CD4-positive, alpha-beta T cell treated with Interleukin-6 for 4 hours (primary cell): ENCODE measurements at regions not wholly inside any gene's neighbourhood (a gene's known extent, or its start where the extent isn't known, plus 50 kb on each side); places are given as distances from the start of the nearest gene placed in this dataset.

ENCODE experiments used
- DNase-seq: peaks from one replicate; pipeline ENCODE4 v3.0.0-alpha.2; 2020; ENCODE audit warnings: mixed read lengths

GRCh38 chr2:200725596-200725995 lies 86.1 kb upstream of the BZW1 start:
- no peak for DNase-seq

GRCh38 chr2:200728630-200729029 lies 83.1 kb upstream of the BZW1 start:
- DNase-seq, result no peak

GRCh38 chr2:200730302-200730701 lies 81.4 kb upstream of the BZW1 start:
- no peak for DNase-seq

DNA sequence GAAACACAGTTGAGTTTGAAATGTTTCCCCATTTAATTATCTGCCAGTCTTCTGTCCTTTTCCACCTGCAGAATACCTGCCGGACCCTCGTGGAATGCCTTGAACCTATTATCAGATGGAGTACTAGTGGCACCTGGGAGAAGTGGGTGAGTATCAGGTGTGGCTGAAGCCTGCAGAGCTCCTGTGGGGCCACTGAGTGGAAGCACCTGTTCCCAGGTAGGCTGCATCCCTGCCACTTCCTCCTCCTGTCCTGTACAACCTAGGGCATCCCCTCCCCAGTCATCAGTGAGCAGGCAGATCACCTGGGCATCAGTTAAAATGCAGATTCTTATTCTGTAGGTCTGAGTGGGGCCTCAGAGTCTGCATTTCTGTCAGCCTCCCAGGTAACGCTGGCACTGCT lies 80.8 kb upstream of the BZW1 start:
- no peak for DNase-seq

GRCh38 chr2:200732866-200733265 lies 78.8 kb upstream of the BZW1 start:
- DNase-seq, result no peak

- no peak for DNase-seq
These were observed 78.0 kb upstream of the BZW1 start for GRCh38 chr2:200733713-200734198.

- peak; percentile 25 for DNase-seq
These were observed 76.6 kb upstream of the BZW1 start for GRCh38 chr2:200735061-200735460.

GRCh38 chr2:200736646-200737274 lies 75.0 kb upstream of the BZW1 start:
- no peak for DNase-seq

- DNase-seq, result no peak
These were observed 74.1 kb upstream of the BZW1 start for GRCh38 chr2:200737585-200737984.

GRCh38 chr2:200738590-200738989 lies 73.1 kb upstream of the BZW1 start:
- no peak for DNase-seq

- DNase-seq, result no peak
These were observed 70.8 kb upstream of the BZW1 start for GRCh38 chr2:200740907-200741306.

GRCh38 chr2:200741468-200742202 lies 70.1 kb upstream of the BZW1 start:
- DNase-seq, result no peak

DNA sequence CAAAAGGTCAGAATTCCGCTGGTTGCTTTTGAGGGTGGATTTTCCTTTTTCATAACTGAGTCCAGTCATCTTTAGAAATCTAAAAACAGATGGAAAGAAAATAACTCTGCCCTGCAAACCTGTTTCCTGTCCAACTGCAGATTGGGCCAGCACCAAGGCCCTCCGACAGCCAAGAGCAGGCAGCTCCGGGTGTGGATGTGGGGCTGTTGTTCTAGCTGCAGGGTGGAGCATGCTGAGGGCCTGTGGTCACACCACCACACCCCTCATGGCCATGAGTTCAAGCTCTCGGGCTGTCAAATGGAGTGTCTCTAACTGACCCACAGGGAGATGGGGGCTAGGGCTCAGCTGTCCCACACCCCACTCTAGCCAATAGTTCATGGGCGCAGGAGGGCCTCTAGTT lies 69.3 kb upstream of the BZW1 start:
- DNase-seq, result no peak

DNA sequence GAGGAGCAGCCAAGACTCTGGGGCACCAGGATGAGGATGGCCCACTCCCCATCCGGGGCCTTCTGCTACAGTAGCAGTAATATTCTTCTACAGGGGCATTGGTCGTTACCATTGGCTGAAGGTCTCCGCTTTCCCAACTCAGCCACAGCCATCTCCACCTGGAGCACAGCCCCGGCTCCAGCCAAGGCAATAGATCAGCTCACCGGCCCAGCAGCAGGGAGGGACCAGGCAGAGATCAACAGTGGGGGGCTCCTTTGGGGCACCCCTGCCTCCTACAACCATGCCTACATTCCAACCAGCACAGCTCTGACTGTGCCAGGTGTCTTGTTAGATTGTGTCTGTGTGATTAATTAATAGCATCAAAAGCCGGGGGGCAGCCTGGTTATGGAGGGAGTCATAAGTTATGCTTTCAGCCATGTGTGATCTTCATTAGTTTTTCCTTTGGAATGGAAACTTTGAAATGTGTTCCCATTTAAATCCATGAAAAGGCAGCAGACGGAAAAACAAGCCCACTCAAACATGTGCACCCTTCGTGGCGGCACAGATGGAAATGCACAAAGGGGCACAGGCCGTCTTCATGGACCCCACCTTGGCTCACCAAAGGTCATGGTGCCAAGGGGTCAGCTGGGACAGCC lies 68.6 kb upstream of the BZW1 start:
- no peak for DNase-seq

- no peak for DNase-seq
These were observed 67.5 kb upstream of the BZW1 start for GRCh38 chr2:200744201-200744602.

DNA sequence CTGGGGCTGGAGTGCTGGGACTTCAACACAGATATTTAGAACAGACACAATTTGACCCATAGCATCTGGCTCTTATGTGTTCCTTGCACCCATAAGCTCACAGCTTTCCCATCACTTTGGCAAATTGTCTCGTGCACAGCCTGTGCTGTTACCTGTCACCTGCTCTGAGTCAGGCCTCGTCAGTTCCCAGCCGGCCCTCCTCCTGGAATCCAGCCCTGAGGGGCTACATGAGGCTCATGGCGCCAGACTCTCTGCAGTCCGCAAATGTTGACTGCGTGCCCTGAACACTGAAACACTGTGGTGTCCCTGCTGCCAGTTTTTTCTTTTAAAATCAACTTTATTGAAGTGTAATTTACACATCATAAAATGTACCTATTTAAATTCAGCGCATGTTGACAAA lies 65.4 kb upstream of the BZW1 start:
- DNase-seq, result no peak

GRCh38 chr2:200747668-200748618 lies 63.8 kb upstream of the BZW1 start:
- no peak for DNase-seq

GRCh38 chr2:200748779-200749178 lies 62.9 kb upstream of the BZW1 start:
- DNase-seq, result no peak

DNA sequence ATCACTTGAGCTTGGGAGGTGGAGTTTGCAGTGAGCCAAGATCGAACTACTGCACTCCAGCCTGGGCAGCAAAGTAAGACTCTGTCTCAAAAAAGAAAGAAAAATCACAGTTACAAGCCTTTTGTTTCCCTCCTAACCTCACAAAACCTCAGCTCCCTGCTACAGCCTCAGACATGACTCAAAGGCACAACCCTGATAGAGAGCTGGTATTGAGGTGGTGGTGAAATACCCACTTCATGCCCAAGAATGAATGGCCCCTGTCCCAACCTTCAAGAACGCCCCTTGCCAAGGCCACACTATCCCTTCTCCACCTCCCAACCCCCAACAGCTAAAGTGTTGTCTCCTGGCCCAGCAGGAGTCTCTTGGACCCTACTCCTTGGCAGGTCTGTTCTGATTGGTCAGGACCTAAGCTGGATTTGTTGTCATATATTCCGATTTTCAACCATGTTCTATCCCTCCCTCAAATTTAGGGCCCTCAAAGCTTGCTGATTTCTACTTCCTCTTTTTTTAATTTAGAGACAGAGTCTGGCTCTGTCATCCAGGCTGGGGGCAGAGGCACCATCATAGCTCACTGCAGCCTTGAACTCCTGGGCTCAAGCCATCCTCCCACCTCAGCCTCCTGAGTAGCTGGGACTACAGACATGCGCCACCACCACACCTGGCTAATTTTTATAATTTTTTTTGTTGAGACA lies 61.9 kb upstream of the BZW1 start:
- DNase-seq, result no peak

- DNase-seq, result no peak
These were observed 61.3 kb upstream of the BZW1 start for GRCh38 chr2:200750323-200750910.

- DNase-seq, result no peak
These were observed 59.9 kb upstream of the BZW1 start for GRCh38 chr2:200751786-200752185.

DNA sequence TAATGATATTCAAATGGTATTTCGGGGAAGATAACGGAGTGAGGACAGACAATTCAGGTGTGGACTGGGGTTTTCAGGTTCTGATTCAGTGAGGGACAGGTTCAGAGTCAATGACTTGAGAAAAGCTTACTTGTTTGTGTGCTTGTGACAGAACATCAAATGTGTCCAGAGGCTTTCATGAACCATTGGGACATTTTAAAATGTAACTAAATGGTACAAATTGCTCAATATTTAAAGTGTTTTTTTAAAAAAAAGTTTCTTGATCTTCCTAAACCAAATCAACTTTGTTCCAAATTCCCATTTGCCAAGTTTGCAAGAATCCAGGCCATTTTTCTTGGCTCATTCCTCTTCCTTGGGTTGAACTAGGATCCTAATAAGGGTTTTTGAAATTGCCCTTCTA lies 59.4 kb upstream of the BZW1 start:
- no peak for DNase-seq
